Endothelial cell of umbilical vein (primary cell): ENCODE measurements at regions not wholly inside any gene's neighbourhood (a gene's known extent, or its start where the extent isn't known, plus 50 kb on each side); places are given as distances from the start of the nearest gene placed in this dataset.
"Not testable (repeated sequence)": the region's sequence is repeated elsewhere in the genome, so short reads cannot be mapped to it uniquely, and the experiment has no call there.

ENCODE experiments used
- BruUV-seq: library from RNA; stranded (reverse); fragments of 400-500 nt; replicated peaks from 2 replicates; lab custom pipeline; 2021; lab: Mats Ljungman, UMichigan
- CTCF ChIA-PET: fragments of 300-600, 350-600 bp; sonication (Branson Sonifier 250); formaldehyde crosslinking; loops from one replicate; lab custom pipeline; 2021; ENCODE audit warnings: antibody characterized with exemption, inconsistent platforms; lab: Charles Lee
- POLR2A ChIA-PET: fragments of 300-600, 350-600 bp; sonication (Branson Sonifier 250); formaldehyde crosslinking; loops from one replicate; lab custom pipeline; 2021; ENCODE audit warnings: antibody characterized with exemption, inconsistent platforms; lab: Charles Lee
- DNase-seq: peaks from one replicate; pipeline ENCODE4 v3.0.0-alpha.2; 2011; ENCODE audit warnings: low read depth, low spot score
- FAIRE-seq: peaks from 2 replicates; lab custom pipeline; 2011; peaks lifted over from hg19 to GRCh38; lab: Jason Lieb, UNC
- H2AFZ ChIP-seq: 2 replicates; pipeline ENCODE4 v1.6.0; 2012; ENCODE audit warnings: low read depth, low read length, control low read depth, inconsistent platforms
- H3K27ac ChIP-seq: 2 replicates; pipeline ENCODE4 v1.5.1; 2011; ENCODE audit warnings: low read depth, mild to moderate bottlenecking, control low read depth, low read length, moderate library complexity; ENCODE audit not compliant: insufficient read depth
- H3K27me3 ChIP-seq, 2 experiments: 2 replicates each; pipeline versions ENCODE4 v1.6.0 to v1.6.1; 2011; ENCODE audit warnings: low read length in 2 of 2, mixed read lengths in 1 of 2; ENCODE audit not compliant: control insufficient read depth in 2 of 2, insufficient read depth in 2 of 2
- H3K36me3 ChIP-seq, 2 experiments: 2 replicates in 1 of 2; 3 replicates in 1 of 2; pipeline ENCODE4 v1.5.1; 2011; ENCODE audit warnings: low read length in 2 of 2, mild to moderate bottlenecking in 1 of 2, moderate library complexity in 1 of 2; ENCODE audit not compliant: control insufficient read depth in 2 of 2, insufficient read depth in 2 of 2; ENCODE audit errors: extremely low read depth in 1 of 2
- H3K4me1 ChIP-seq: 3 replicates; pipeline ENCODE4 v1.5.1; 2011; ENCODE audit warnings: mild to moderate bottlenecking, low read length; ENCODE audit not compliant: control insufficient read depth, insufficient read depth; ENCODE audit errors: extremely low read depth
- H3K4me2 ChIP-seq: 2 replicates; pipeline ENCODE4 v1.6.1; 2011; ENCODE audit warnings: low read length, control low read depth, mixed read lengths; ENCODE audit not compliant: insufficient read depth
- H3K4me3 ChIP-seq, 3 experiments: fragments of 200-600 bp in 1 of 3; sonication (generic), shearing (Covaris generic) in 1 of 3; replicated peaks in 1 of 3; 2 replicates each; pipeline ENCODE4 v1.5.1; 2011 to 2016; ENCODE audit warnings: control low read depth in 3 of 3, low read length in 3 of 3, mild to moderate bottlenecking in 2 of 3, inconsistent platforms in 1 of 3, low read depth in 1 of 3, moderate library complexity in 1 of 3; ENCODE audit not compliant: insufficient read depth in 1 of 3
- H3K79me2 ChIP-seq: 2 replicates; pipeline ENCODE4 v1.6.0; 2012; ENCODE audit warnings: low read length, inconsistent platforms; ENCODE audit not compliant: control insufficient read depth, insufficient read depth
- H3K9ac ChIP-seq: replicated peaks from 2 replicates; pipeline ENCODE3; 2011; ENCODE audit warnings: low read length, control low read depth; ENCODE audit not compliant: insufficient read depth; ENCODE audit errors: extremely low read depth
- H3K9me1 ChIP-seq: replicated peaks from 3 replicates; pipeline ENCODE4 v1.6.0; 2011; ENCODE audit warnings: mild to moderate bottlenecking, low read length; ENCODE audit not compliant: control insufficient read depth, insufficient read depth; ENCODE audit errors: extremely low read depth
- H3K9me3 ChIP-seq: replicated peaks from 2 replicates; pipeline ENCODE4 v1.5.1; 2012; ENCODE audit warnings: low read length, inconsistent platforms; ENCODE audit not compliant: control insufficient read depth, insufficient read depth
- H4K20me1 ChIP-seq: replicated peaks from 2 replicates; pipeline ENCODE3; 2011; ENCODE audit warnings: mild to moderate bottlenecking, low read length; ENCODE audit not compliant: control insufficient read depth, insufficient read depth; ENCODE audit errors: extremely low read depth
- FOS ChIP-seq: IDR thresholded peaks from 2 replicates; pipeline ENCODE4 v1.6.1; 2011; ENCODE audit warnings: mild to moderate bottlenecking, low read length, moderate library complexity, borderline replicate concordance; ENCODE audit not compliant: insufficient read depth
- GATA2 ChIP-seq: IDR thresholded peaks from 2 replicates; pipeline ENCODE4 v1.7.0; 2011; ENCODE audit warnings: low read depth, mild to moderate bottlenecking, moderate library complexity, mixed read lengths, low read length; ENCODE audit not compliant: insufficient read length, insufficient read depth
- MYC ChIP-seq: IDR thresholded peaks from one replicate; pipeline ENCODE4 v1.6.1; 2011; ENCODE audit warnings: mild to moderate bottlenecking, low read depth, low read length
- dilution Hi-C: fragments of 300-500 bp; cut with MboI; formaldehyde crosslinking; loops from one replicate; pipeline ENCODE4 v1.15.0; 2019; ENCODE audit warnings: low sequenced_read_pairs; ENCODE audit not compliant: extremely low pct_ligation_motif_present
- intact Hi-C: fragments of 100-400 bp; cut with micrococcal nuclease; formaldehyde crosslinking; loops from one replicate; pipeline ENCODE4 v1.10.0; 2022
- TF ChIP-seq, protein P1 (sequence below): IDR thresholded peaks from 2 replicates; pipeline ENCODE4 v1.6.1; 2011; ENCODE audit not compliant: insufficient read depth, insufficient read length

DNA sequence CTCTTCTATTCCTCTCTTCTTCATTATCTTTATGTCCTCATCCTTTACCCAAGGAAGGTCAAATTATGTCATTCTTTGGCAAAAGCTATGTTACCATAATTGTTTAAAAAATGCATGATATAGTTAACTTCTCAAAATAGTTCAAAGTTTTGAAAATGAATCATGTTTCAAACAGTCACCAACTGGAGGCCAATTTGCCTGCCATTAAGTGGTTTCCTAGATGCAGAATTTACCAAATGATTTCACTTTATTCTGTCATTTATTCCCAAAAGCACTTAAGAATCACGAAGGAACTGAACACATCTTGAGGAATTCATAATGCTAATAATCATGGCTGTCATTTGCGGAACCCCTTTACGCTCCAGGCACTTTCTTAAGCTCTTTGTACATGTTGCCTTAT lies 190.9 kb upstream of the CDH11 start:
- Histone ChIP-seq H4K20me1 (no peaks in the 10 kb centered on the region), H3K4me1 (no peaks in the 10 kb centered on the region), H3K9me3 (no peaks in the 10 kb centered on the region), H3K27me3 (no peaks in the 10 kb centered on the region), H3K9ac (no peak overlapping the region), H3K36me3 (no peaks in the 10 kb centered on the region), H3K27ac (no peak overlapping the region), H3K79me2 (no peaks in the 10 kb centered on the region), H3K4me3 (no peak overlapping the region), H2AFZ (no peak overlapping the region), H3K9me1 (no peaks in the 10 kb centered on the region), H3K4me2 (no peak overlapping the region)
- no peak for DNase-seq
- CTCF ChIA-PET, result interaction anchor here (1.9 kb wide), 1 partner anchor 21 kb away, joined by 4 read pairs; no protein-coding TSS in a partner anchor
- TF ChIP-seq FOS, result no peak
- TF ChIP-seq, protein P1, sequence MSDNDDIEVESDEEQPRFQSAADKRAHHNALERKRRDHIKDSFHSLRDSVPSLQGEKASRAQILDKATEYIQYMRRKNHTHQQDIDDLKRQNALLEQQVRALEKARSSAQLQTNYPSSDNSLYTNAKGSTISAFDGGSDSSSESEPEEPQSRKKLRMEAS, result no peak
- dilution Hi-C loops (no loop called here), intact Hi-C loops (no loop called here)
- POLR2A ChIA-PET, result no interaction called here
- BruUV-seq, result no TSS peak
- FAIRE-seq, result no peak

DNA sequence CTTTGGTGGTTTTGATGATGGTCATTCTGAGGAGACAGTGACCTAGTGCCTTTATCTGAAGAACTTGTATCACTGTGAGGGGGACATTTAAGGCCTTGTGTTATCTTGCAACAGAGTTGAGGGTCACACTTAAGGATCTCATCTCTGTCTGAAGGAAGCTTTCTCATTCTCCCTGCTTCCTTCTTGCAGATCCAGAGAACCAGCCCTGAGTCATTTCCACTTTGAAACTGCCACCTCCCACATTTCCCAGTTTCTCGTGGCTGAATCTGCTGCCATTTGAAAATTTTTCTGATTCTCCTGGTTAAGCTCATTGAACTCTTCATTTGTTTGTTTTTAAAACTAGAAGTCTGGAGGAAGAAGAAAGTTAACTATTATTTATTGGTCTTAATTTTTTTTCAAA lies 190.2 kb upstream of the CDH11 start:
- dilution Hi-C loops, result no loop called here
- H3K9me3 ChIP-seq, result no peaks in the 10 kb centered on the region
- H3K27ac ChIP-seq, result no peak overlapping the region
- no peak overlapping the region for H2AFZ ChIP-seq
- no peaks in the 10 kb centered on the region for H3K36me3 ChIP-seq
- ChIA-PET POLR2A (no interaction called here), CTCF (interaction anchor here (1.9 kb wide), 1 partner anchor 20 kb away, joined by 4 read pairs; no protein-coding TSS in a partner anchor)
- TF ChIP-seq MYC (no peak), FOS (peak; percentile 37), GATA2 (peak; percentile 25)
- no peak overlapping the region for H3K4me2 ChIP-seq
- H3K9ac ChIP-seq, result no peak overlapping the region
- no peaks in the 10 kb centered on the region for H4K20me1 ChIP-seq
- H3K27me3 ChIP-seq, result no peaks in the 10 kb centered on the region
- H3K4me3 ChIP-seq, result no peak overlapping the region
- no peak for FAIRE-seq
- intact Hi-C loops, result no loop called here
- DNase-seq, result peak; percentile 29
- H3K4me1 ChIP-seq, result no peaks in the 10 kb centered on the region
- no peaks in the 10 kb centered on the region for H3K9me1 ChIP-seq
- no peaks in the 10 kb centered on the region for H3K79me2 ChIP-seq
- BruUV-seq, result no TSS peak

DNA sequence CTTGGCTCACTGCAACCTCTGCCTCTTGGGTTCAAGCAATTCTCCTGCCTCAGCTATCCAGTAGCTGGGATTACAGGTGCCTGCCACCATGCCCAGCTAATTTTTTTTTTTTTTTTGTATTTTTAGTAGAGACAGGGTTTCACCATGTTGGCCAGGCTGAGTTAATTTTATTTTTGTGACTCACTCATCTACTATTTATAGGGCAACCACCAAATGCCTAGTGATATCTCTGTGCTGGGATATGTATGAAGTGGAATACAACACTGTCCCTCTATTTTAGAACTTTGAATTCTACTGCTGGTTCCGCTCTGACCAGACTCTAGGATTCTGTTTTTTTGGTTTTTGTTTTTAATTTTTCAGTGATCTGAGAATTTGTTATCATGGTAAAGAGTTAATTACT lies 188.6 kb upstream of the CDH11 start:
- H3K4me2 ChIP-seq, intact Hi-C loops, H2AFZ ChIP-seq, H3K36me3 ChIP-seq, H3K27me3 ChIP-seq, H3K9me3 ChIP-seq, H3K27ac ChIP-seq, H3K9ac ChIP-seq, H3K4me3 ChIP-seq, H4K20me1 ChIP-seq, POLR2A ChIA-PET, H3K79me2 ChIP-seq, CTCF ChIA-PET, BruUV-seq, dilution Hi-C loops, FAIRE-seq, DNase-seq, H3K4me1 ChIP-seq, H3K9me1 ChIP-seq: not testable (repeated sequence)
